SK-N-SH (cell line): ENCODE measurements at regions not wholly inside any gene's neighbourhood (a gene's known extent, or its start where the extent isn't known, plus 50 kb on each side); places are given as distances from the start of the nearest gene placed in this dataset.

ENCODE experiments used
- CTCF ChIA-PET: fragments of 300-600, 350-600 bp; formaldehyde crosslinking; extraction: SDS; loops from one replicate; lab custom pipeline; 2021; lab: Yijun Ruan, JAX
- POLR2A ChIA-PET: fragments of 350-600 bp; sonication (Branson Sonifier 250); formaldehyde crosslinking; extraction: SDS; loops from one replicate; lab custom pipeline; 2020; ENCODE audit warnings: antibody characterized with exemption, inconsistent platforms; lab: Yijun Ruan, JAX
- DNase-seq: peaks from one replicate; pipeline ENCODE4 v3.0.0; 2012
- H2AFZ ChIP-seq: fragments of 200-600 bp; sonication (generic); 2 replicates; pipeline ENCODE4 v1.8.1; 2016; ENCODE audit warnings: antibody characterized with exemption, mild to moderate bottlenecking, low read depth
- H3F3A ChIP-seq: fragments of 200-600 bp; sonication (generic); replicated peaks from 2 replicates; pipeline ENCODE3; 2016; ENCODE audit warnings: antibody characterized with exemption, mild to moderate bottlenecking; ENCODE audit not compliant: insufficient read depth
- H3K27ac ChIP-seq, 2 experiments: fragments of 200-500 bp in 1 of 2; fragments of 200-600 bp in 1 of 2; sonication (Bioruptor generic) in 1 of 2; sonication (generic), shearing (Covaris generic) in 1 of 2; 2 replicates each; pipeline versions ENCODE4 v1.5.1 to v1.6.1; 2014 to 2016; ENCODE audit warnings: low read depth in 2 of 2, inconsistent platforms in 1 of 2, low read length in 1 of 2, mild to moderate bottlenecking in 1 of 2, mixed read lengths in 1 of 2
- H3K27me3 ChIP-seq: fragments of 200-600 bp; sonication (generic), shearing (Covaris generic); 2 replicates; pipeline ENCODE4 v1.6.1; 2016; ENCODE audit warnings: mixed run types; ENCODE audit not compliant: insufficient read depth
- H3K36me3 ChIP-seq, 2 experiments: fragments of 200-500 bp in 1 of 2; fragments of 200-600 bp in 1 of 2; sonication (Bioruptor generic) in 1 of 2; sonication (generic) in 1 of 2; replicated peaks in 1 of 2; 2 replicates each; pipeline versions ENCODE3 to v1.5.1; 2014 to 2016; ENCODE audit warnings: low read length in 1 of 2, mild to moderate bottlenecking in 1 of 2; ENCODE audit not compliant: insufficient read depth in 2 of 2, control insufficient read depth in 1 of 2
- H3K4me1 ChIP-seq, 2 experiments: fragments of 200-500 bp in 1 of 2; fragments of 200-600 bp in 1 of 2; sonication (Bioruptor generic) in 1 of 2; sonication (generic), shearing (Covaris generic) in 1 of 2; 2 replicates each; pipeline versions ENCODE4 v1.5.1 to v1.6.1; 2014 to 2016; ENCODE audit warnings: low read depth in 1 of 2, low read length in 1 of 2, mixed run types in 1 of 2; ENCODE audit not compliant: insufficient read depth in 2 of 2, control insufficient read depth in 1 of 2
- H3K4me2 ChIP-seq: fragments of 200-600 bp; sonication (generic), shearing (Covaris generic); 2 replicates; pipeline ENCODE4 v1.6.1; 2017; ENCODE audit warnings: mixed run types
- H3K4me3 ChIP-seq, 2 experiments: fragments of 200-500 bp in 1 of 2; fragments of 200-600 bp in 1 of 2; sonication (Bioruptor generic) in 1 of 2; sonication (generic), shearing (Covaris generic) in 1 of 2; 2 replicates each; pipeline versions ENCODE4 v1.5.1 to v1.8.1; 2014 to 2016; ENCODE audit warnings: low read depth in 2 of 2, inconsistent platforms in 1 of 2, low read length in 1 of 2, mild to moderate bottlenecking in 1 of 2, mixed read lengths in 1 of 2, moderate library complexity in 1 of 2
- H3K79me2 ChIP-seq: fragments of 200-600 bp; sonication (generic); 2 replicates; pipeline ENCODE4 v1.8.1; 2017; ENCODE audit warnings: mild to moderate bottlenecking; ENCODE audit not compliant: insufficient read depth
- H3K9ac ChIP-seq: fragments of 200-600 bp; sonication (generic); 2 replicates; pipeline ENCODE4 v1.6.1; 2017; ENCODE audit warnings: mixed run types
- H3K9me2 ChIP-seq: fragments of 200-600 bp; sonication (generic); 2 replicates; pipeline ENCODE4 v1.6.1; 2017; ENCODE audit warnings: mixed run types
- H3K9me3 ChIP-seq: fragments of 200-600 bp; sonication (generic); 2 replicates; pipeline ENCODE4 v1.6.1; 2017; ENCODE audit warnings: mixed run types, mild to moderate bottlenecking, moderate library complexity
- H4K20me1 ChIP-seq: fragments of 200-600 bp; sonication (generic); 2 replicates; pipeline ENCODE4 v1.6.1; 2017; ENCODE audit warnings: mild to moderate bottlenecking, mixed run types; ENCODE audit not compliant: insufficient read depth
- CHD2 ChIP-seq: fragments of 150-350 bp; IDR thresholded peaks from 2 replicates; pipeline ENCODE4 v1.6.1; 2018; ENCODE audit warnings: low read length; ENCODE audit not compliant: partially characterized antibody
- ELF1 ChIP-seq: IDR thresholded peaks from 2 replicates; pipeline ENCODE4 v1.4.0; 2012
- EZH2phosphoT487 ChIP-seq: fragments of 200-600 bp; sonication (generic); IDR thresholded peaks from 2 replicates; pipeline ENCODE4 v1.6.1; 2017; ENCODE audit warnings: low read depth, mixed run types, mild to moderate bottlenecking, antibody characterized with exemption, moderate library complexity, borderline replicate concordance
- PBX3 ChIP-seq: IDR thresholded peaks from 2 replicates; pipeline ENCODE4; 2012
- RAD21 ChIP-seq: IDR thresholded peaks from 2 replicates; pipeline ENCODE4 v1.6.1; 2012; ENCODE audit warnings: mild to moderate bottlenecking, low read length
- RCOR1 ChIP-seq: fragments of 150-350 bp; IDR thresholded peaks from 2 replicates; pipeline ENCODE4 v1.6.1; 2017; ENCODE audit warnings: antibody characterized with exemption, low read length
- SIN3A ChIP-seq: IDR thresholded peaks from 2 replicates; pipeline ENCODE4 v1.6.1; 2012; ENCODE audit warnings: low read depth, mild to moderate bottlenecking, low read length, moderate library complexity, borderline replicate concordance
- TEAD4 ChIP-seq: IDR thresholded peaks from 2 replicates; pipeline ENCODE4 v1.4.0; 2012; ENCODE audit warnings: mild to moderate bottlenecking, borderline replicate concordance; ENCODE audit not compliant: insufficient read depth
- ZBTB33 ChIP-seq: IDR thresholded peaks from 2 replicates; pipeline ENCODE4 v1.4.0; 2012; ENCODE audit warnings: low read depth, borderline replicate concordance
- WGBS: methylation state at CpG from one replicate; pipeline ENCODE4 v1.1.6; 2017; ENCODE audit warnings: low lambda C conversion rate; 5-methylcytosine and 5-hydroxymethylcytosine counted together
- TF ChIP-seq, protein P1 (sequence below): fragments of 200-600 bp; sonication (generic); IDR thresholded peaks from 2 replicates; pipeline ENCODE4 v1.6.1; 2017; ENCODE audit warnings: antibody characterized with exemption, mild to moderate bottlenecking, moderate library complexity

DNA sequence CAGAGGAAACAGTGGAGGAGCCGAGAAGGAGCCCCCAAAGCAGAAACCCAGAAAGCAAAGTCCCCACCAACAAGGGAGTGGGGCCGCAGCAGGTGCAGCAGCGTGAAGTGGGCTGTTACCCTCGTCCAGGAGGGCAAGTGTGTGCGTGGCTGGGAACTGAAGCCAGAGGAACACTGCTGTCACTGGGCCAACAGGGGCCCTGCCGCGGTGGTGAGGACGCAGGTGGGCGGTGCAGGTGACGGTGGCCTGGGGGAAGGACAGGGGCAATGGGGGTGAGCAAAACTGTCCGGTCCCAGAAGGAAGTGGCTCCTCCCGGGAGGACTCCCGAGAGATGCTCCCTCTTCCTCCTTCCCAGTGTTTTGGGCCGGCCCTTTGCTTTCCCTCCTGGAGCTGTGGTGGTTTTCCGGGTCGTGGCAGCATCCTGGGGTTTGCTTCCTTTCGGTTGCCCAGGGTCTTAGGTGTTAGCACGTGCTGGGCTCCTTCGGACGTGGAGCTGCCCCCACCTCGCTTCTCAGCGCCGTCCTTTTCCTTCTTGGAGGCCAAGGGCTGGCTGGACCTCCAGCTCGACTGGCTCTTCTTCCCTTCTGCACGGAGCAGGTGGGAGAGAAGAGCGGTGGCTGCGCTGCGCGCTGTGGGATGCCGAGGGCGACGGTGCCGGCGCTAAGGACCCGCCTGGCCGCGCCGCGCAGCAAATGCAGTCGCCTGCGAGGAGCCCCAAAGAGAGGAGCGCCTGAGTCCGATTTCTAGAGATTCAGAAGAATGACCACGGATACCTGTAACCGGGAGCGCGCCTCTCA is 62.7 kb upstream of the SLC2A12 start:
- Histone ChIP-seq H3K4me1 (peaks cover 0 to 3% of the 10 kb centered on the region in 2 experiments; a peak in 1 of 4 replicates), H3K27ac (no peak overlapping the region), H3K27me3 (no peaks in the 10 kb centered on the region), H3K9me3 (no peaks in the 10 kb centered on the region), H3K4me2 (no peak overlapping the region), H3K4me3 (no peak overlapping the region), H3K9me2 (no peaks in the 10 kb centered on the region), H4K20me1 (no peaks in the 10 kb centered on the region), H2AFZ (no peak overlapping the region), H3K9ac (no peak overlapping the region), H3K79me2 (no peaks in the 10 kb centered on the region), H3K36me3 (no peaks in the 10 kb centered on the region), H3F3A (no peaks in the 10 kb centered on the region)
- ChIA-PET POLR2A (no interaction called here), CTCF (interaction anchor here (1.2 to 7.8 kb wide), 4 partner anchors 9 to 826 kb away, joined by 6 to 53 read pairs (median 8); no protein-coding TSS in a partner anchor)
- no peak for DNase-seq
- TF ChIP-seq, protein P1, sequence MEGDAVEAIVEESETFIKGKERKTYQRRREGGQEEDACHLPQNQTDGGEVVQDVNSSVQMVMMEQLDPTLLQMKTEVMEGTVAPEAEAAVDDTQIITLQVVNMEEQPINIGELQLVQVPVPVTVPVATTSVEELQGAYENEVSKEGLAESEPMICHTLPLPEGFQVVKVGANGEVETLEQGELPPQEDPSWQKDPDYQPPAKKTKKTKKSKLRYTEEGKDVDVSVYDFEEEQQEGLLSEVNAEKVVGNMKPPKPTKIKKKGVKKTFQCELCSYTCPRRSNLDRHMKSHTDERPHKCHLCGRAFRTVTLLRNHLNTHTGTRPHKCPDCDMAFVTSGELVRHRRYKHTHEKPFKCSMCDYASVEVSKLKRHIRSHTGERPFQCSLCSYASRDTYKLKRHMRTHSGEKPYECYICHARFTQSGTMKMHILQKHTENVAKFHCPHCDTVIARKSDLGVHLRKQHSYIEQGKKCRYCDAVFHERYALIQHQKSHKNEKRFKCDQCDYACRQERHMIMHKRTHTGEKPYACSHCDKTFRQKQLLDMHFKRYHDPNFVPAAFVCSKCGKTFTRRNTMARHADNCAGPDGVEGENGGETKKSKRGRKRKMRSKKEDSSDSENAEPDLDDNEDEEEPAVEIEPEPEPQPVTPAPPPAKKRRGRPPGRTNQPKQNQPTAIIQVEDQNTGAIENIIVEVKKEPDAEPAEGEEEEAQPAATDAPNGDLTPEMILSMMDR = no peak
- TF ChIP-seq ZBTB33 (no peak), RAD21 (no peak), CHD2 (no peak), SIN3A (no peak)
- WGBS = 71% methylated on average over 27 of the region's 47 CpGs

- POLR2A ChIA-PET = no interaction called here
Observed at GRCh38 chr6:134114489-134114888, 62.1 kb upstream of the SLC2A12 start.

More at GRCh38 chr6:134114489-134114888, 62.1 kb upstream of the SLC2A12 start:
- Histone ChIP-seq H3K4me3 (no peak overlapping the region), H3K4me1 (peaks cover 0 to 3% of the 10 kb centered on the region in 2 experiments; a peak in 1 of 4 replicates), H3K9me2 (no peaks in the 10 kb centered on the region), H2AFZ (no peak overlapping the region), H3F3A (no peaks in the 10 kb centered on the region), H3K27me3 (no peaks in the 10 kb centered on the region), H3K4me2 (no peak overlapping the region), H3K27ac (no peak overlapping the region), H4K20me1 (no peaks in the 10 kb centered on the region), H3K9ac (no peak overlapping the region), H3K79me2 (no peaks in the 10 kb centered on the region), H3K9me3 (no peaks in the 10 kb centered on the region), H3K36me3 (no peaks in the 10 kb centered on the region)
- CTCF ChIA-PET = interaction anchor here (1.8 to 7.8 kb wide), 2 partner anchors 9 to 190 kb away, joined by 8 to 53 read pairs; no protein-coding TSS in a partner anchor
- TF ChIP-seq EZH2phosphoT487 (no peak), ELF1 (no peak), TEAD4 (no peak), SIN3A (no peak), PBX3 (no peak), RCOR1 (no peak)
- WGBS = 58% methylated on average over 3 of the region's 3 CpGs
- DNase-seq = no peak
